NCI-H82 treated with DMSO at 0.1 percent for 48 hours (cell line): ENCODE measurements at regions not wholly inside any gene's neighbourhood (a gene's known extent, or its start where the extent isn't known, plus 50 kb on each side); places are given as distances from the start of the nearest gene placed in this dataset.

Experiments used
- DNase-seq: peaks from one replicate; lab custom pipeline; 2025; ENCODE audit not compliant: unreplicated experiment; lab: John Stamatoyannopoulos, UW

DNA sequence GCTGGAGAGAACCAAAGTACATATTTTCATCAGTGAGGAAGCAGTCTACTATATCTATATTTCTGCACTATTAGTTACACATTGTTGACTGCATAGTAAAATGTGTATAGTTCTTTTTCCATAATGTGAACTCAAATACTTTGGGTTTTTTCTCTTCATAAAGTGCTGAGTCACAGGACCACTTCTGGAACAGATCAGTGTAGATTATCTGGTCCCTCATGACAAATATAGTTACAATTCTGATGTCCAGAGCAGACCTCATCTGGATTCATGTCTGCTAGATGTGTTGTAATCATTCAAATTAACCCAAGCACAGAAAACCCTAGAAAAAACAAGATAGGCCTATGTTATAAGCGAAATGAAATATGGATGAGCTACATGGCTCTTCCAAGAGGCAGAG is 171.4 kb downstream of the SUCLA2 start:
- no peak for DNase-seq

DNA sequence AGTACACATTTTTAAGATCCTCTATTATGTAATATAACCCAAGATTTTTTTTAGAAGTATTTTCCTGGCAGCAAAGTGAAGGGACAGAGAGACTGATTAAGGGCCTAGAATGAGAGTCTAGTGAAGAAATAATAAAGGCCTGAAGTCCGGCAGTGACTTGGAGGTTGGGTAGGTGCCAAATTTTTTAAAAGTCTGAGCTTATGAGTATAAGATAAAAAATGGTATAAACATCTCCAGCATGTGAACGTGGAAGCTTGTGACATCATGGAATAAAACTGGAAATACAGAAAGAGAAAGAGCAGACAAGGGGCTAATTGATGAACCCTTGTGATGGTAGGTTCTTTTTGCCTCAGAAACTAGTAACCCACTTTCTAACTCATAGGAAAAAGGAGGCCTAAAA is 174.6 kb downstream of the SUCLA2 start:
- DNase-seq = no peak

DNA sequence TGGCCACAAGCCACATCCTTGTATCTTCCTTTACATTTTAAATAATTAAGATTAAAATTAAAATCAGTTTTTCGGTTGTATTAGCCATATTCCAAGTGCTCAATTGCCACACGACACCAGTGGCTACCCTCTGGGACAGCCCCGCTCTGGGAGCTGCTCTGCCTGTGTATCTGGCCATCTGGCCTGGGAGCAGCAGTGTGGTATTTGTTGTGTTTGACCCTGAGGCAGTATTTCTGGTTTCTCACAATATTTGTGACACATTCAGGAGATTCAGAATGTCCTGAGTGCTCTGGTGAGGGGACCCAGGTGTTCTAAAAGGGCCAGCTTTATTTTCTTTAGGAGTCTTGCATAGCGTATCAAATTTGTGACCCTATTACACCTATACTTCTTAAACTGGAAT is 179.0 kb downstream of the SUCLA2 start:
- no peak for DNase-seq

DNA sequence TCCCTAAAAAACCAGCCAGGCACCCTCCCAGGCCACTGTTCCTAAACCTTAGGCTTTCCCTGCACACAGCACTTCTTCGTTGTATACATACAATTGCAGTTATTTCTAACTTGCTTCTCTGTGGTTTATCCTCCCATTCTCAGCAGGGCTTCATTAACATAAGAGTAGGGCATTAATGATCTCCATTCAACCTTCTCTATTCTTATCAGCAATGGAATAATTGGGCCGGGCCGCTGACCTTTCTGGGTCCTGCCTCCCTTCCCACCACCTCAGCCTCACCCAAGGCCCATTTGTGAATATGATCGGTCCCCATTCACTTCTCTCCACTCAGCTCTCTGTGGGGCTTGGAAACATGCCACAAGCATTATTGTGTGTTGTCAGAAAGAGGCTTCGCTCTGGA is 184.2 kb downstream of the SUCLA2 start:
- DNase-seq = no peak

DNA sequence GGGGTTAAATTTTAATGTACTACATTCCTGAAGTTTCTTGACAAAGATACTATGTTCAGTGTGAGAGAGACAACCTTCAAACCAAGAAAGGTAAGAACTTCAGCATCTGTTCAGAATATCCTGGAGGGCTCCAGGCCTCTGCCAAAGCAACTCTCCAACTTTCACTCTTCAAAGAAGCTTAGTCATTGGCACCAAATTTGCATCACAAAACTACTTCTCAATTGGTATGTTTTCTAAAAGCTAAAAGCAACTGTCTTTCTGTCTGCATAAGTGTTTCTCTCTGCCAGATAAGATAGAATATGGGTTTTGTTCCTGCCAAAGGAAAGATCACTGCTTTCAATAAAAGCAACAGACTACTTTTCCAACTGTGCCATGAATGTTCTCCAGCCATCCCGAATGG is 187.4 kb downstream of the SUCLA2 start:
- no peak for DNase-seq

DNA sequence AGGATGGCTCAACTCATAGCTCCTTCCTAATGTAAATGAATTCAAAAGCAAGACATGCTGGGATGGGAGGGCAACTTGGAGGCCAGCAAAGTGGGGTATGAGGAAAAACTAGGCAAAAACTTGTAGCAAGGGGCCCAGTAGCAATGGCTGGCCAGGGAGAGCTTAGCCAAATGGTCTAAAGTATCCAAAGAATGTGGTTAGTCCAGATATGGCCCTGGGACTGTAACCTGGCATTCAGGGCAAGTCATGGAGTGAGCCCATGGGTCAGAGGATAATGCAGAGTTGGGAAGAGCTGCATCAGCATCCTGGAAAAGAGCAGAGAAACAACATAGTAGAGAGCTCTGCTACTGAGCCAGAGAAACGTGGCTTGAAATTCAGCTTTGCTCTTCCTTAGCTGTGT is 191.7 kb downstream of the SUCLA2 start:
- DNase-seq = no peak

DNA sequence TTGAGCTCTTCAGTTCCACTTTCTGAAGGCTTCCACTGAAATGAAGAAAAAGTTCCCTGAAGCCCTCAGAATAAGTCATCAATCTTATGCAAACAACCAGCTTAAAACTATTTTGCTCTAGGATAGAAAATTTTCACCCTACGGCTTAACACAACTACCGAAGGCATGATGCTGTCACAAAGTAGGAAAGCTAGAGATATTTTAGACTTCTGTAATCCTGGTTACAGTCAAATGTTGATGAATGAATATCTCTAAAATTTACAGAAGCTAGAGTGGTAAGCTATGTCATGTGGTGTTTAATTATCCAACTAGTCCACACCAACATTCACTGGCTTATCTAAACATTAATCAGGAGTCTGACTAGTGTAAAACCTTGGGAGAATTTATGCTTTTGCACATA is 197.9 kb downstream of the SUCLA2 start:
- DNase-seq = no peak

DNA sequence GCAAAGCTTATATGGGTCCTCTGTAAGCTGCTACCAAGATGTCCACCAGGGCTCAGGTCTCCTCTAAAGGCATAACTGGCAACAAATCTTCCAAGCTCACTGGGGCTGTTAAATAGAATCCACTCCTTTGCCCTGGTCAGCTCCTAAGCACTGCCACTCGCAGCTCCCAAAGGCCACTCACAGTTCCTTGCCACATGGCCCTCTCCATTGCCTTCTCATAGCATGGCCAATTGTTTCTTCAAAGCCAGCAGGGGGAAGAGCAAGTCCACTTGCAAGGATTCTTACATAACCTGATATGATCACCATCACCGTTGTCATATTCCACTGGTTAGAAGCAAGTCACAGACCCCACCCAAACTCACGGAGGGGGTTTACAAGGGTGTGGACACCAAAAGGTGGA is 199.5 kb downstream of the SUCLA2 start:
- DNase-seq = no peak

DNA sequence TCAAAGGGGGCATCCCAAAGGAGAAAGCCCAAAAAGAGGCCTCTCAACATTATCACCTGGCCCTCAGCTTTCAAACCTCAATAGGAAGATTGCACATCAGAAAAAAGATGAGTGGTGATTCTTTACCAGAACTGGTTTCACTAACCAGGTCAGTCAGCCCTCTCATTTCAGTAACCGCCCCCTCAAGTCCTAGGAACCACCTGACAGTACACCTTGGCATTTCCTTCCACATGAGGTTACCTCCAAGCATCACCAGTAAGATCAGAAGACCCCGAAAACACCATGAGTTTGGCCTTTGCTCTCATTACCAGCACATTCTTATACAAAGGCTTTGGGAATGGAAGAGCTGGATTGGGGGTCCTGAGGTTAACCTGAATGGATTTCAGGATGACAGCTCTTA is 200.5 kb downstream of the SUCLA2 start:
- DNase-seq = no peak

DNA sequence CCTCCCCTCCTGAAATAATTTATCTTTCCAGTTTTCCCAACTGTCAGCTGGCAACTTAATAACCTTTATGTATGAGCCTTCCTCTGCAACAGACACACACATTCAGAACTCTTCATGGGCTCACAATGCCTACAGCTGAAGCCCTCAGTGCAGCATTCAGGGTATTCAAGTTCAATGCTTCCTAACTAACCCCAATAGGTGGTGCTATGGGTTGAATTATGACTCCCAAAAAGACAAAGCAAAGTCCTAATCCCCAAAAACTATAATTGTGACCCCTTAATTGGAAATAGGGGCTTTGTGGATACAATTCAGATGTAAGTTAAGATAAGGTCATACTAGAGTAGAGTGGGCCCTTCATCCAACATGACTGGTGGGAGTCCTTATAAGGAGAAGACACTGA is 202.2 kb downstream of the SUCLA2 start:
- DNase-seq = no peak

DNA sequence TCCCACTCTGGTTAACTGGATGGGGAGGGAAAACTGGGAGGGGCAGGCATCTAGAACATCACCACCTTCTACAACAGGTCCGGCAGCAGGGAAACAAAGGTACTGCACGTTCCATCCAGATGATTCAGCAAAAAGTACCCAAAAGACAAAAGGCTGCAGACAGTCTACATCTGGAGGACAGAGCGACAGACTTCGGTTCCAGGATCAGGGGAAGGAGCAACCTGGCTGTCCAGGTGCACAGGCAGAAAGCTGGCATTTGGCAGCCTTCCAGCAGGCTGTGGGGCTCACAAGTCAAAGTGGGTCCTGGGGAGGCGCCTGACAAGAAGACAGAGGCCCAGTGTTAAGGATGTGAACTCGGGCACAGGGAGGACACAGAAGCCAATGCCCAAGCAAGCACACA is 202.9 kb downstream of the SUCLA2 start:
- no peak for DNase-seq

DNA sequence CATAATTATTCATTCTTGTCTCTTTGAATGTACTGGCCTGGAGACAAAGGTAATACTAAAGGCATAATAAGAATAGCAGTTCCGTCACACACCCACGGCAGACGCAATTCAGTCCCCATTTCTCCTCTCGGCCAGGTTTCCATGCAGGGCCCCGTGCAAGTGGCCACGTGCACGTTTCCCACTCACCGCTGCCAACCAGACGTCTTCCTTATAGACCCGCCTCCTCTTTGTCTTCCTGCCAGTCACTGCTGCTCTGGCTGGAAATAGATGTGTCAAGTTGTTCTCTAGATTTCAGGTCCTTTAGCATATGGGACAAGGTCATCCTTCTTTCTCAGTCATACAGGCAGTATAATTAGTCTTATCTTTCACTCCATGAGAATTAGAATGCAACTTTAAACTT is 204.3 kb downstream of the SUCLA2 start:
- DNase-seq = no peak

DNA sequence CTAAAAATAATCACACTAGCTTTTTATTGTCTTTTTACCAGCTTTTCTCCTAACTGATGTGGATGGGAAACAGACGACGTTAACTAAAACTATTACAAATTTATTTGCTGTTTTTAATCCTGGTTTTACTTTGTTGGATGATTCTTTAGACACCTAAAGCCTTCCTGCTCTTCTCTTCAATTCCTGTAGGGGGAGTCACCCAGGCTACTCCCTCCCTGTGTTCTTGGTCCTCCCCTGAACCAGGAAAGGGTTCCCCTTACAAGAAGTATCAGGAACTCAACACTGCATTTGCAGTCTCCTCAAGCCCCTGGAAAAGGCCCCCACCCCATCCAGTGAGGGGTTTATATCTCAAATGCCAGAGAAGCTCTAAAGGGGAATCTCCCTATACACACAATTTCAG is 206.1 kb downstream of the SUCLA2 start:
- no peak for DNase-seq

DNA sequence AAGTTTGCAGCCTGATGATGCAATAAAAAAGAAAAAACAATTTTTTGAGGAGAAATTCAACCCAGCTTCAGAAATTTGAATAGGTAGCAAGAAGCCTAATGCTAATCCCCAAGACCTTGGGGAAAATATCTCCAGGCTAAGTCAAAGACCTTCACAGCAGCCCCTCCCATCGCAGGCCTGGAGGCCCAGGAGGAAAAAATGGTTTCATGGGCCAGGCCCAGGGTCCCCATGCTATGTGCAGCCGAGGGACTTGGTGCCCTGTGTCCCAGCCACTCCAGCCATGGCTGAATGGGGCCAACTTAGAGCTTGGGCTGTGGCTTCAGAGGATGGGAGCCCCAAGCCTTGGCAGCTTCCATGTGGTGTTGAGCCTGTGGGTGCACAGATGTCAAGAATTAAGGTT is 210.3 kb downstream of the SUCLA2 start:
- DNase-seq = no peak

DNA sequence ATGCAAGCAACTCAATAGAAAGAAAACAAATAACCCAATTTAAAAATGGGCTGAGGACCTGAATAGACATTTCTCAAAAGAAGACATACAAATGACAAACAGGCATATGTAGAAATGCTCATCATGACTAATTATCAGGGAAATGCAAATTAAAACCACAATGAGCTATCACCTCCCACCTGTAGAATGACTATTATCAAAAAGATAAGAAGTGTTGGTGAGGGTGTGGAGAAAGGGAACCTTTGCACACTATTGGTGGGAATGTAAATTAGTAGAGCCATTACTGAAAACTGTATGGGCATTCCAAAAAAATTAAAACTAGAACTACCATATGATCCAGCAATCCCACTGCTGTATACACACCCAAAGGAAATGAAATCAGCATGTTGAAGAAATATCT is 212.2 kb downstream of the SUCLA2 start:
- DNase-seq = no peak

DNA sequence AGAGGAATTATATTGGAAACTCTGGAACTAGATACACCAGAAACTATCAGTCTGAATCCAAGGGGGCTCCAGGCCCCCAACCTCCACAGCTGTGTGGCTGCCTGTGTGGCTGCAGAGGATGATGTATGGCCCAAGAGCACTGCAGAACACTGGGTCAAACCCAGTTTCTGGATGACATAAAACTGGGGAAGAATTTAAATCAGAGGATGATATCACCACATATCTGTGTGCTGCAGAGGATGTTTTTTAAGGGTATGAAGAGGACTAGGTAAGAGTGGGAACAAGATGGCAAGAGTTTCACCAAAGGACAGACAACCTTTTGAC is 226.4 kb downstream of the SUCLA2 start:
- DNase-seq = no peak

DNA sequence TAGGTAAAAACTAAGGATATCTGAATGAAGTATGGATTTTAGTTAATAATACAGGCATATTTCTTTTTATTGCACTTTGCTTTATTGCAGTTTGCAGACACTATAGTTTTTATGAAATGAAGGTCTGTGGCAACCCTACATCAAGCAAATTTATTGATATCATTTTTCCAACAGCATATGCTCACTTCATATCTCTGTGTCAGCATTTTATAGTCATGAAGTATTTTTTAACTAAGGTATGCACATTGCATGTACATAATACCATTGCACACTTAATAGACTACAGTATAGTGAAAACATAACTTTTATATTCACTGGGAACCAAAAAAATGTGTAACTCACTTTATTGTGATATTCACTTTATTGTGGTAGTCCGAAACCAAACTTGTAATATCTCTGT is 236.3 kb downstream of the SUCLA2 start:
- no peak for DNase-seq

DNA sequence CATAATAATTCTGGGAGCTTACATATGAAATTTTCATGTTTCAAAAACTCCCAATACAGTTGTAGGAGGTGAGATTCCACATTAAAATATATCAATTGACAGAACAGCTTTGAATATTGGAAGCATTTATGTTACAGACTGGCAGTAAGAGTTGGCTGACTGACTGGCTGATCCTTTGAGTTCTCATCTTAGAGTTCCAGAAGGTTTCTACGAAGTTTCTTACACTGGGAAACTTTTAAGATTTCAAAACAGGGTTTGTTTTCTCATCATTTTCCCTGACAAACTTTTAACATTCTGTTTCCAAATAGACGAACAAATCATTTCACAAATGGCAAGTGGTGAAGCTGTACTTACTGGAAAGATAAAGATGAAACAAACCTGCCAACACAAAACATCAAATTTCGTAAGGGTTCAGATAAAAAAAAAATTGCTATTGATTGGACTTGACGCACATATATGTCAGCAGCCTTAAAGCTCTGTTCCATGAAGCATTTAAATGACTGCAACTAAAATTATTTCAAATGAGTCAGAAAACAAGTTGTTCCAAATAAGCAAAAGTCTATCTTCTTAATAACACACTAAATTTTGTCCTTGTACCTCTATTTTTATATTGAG is 243.5 kb downstream of the SUCLA2 start:
- DNase-seq = no peak

DNA sequence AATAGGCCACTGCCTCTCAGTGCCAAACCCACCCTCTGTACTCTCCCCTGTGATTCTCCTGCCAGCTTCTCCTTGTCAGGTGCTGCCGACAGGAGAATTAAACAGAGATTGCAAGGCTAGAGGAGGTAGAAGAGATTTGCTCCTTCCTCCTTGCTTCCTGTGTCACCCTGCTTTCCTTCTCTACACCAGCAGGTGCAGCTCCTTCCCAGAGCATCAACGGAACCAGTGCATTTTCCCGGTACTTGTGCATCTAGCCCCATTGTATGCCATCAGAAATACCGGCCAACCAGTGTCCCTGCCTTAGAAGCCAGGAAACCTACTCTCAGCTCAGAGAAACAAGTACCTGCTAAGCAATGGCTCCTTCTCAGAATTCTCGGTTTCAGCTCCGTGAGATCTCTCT is 253.2 kb downstream of the SUCLA2 start:
- DNase-seq = no peak

DNA sequence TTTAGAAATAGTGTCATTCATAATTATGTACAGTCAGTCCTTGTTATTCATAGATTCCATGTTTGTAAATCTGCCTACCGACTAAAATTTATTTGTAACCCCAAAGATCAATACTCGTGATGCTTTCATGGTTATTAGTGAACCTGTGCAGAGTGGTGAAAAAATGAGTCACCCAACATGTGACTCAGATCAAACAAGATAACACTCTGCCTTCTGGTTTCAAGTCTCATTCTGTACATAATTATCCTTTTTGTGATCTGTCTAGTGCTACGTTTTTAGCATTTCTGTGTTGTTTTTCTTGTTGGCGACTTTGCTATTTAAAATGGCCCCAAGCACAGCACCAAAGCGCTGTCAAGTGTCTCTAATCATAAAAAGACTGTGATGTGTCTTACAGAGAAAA is 274.7 kb downstream of the SUCLA2 start:
- DNase-seq = no peak

DNA sequence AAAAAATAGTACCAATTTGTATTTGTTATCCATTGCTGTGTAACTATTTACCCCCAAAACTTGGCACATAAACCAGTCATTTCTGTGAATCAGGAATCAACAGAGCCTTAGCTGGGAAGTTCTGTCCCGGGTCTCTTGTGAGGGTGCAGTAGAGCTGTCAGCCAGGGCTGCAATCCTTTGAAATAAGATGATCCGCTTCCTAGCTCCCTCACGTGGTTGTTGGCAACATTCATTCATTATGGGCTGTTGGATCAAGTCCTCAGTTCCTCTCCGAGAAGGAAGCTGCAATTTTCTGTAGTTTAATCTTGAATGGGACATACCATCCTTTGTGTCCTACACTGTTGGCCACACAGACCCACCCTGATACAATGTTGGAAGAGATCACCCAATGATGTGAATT is 277.2 kb downstream of the SUCLA2 start:
- DNase-seq = no peak

DNA sequence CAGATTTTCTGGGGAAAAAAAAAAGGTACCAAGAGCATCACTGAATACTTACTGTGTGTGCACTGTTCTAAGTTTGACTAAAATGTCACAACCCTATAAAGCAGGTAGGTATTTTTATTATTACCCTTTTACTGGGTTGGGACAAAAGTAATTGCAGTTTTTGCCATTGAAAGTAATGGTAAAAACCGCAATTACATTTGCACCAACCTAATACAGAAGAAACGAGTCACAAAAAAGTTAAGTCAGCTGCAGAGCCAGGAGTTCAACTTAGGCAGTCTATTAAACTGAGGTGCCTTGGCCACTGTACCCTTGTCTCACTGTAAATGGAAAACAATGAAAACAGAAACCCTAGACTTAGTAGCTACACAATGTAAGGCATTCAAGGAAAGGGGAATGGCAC is 281.9 kb downstream of the SUCLA2 start:
- DNase-seq = no peak

DNA sequence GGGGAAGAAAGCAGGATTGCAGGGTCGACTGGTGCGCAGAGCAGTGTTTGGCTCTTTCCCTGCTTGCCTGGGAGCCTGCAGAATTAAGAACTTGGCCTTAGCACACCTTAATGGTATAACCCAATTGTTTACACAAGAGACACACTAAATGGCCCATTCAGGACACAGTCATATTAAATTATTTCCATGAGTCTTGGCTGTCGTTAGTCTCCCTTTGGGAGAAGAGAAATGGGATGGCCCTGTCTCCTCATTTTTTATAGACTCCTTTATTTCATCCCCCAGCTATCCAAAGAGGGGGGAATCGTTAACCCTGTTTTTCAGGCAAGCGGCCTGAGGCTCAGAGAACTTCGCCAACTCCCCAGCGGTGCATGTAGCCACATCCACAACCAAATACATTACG is 282.5 kb downstream of the SUCLA2 start:
- no peak for DNase-seq

DNA sequence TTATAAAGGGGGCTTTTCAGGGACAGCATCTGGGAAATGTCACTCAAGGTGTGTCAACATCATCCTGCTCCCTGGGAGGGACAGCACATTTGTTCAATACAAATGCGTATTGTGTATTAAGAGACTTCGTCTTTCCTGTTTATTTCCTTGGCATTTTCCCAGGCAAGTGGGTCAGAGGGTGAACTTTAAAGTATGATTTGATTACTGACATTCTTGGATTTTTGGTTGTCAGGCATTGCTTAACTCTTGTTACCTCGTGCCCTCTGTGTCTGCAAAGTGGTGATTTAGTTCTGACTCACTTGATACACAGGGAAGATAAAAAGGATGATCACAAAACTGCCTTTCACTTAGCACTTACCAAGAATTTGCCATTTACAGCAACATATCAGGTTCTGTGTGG is 292.7 kb downstream of the SUCLA2 start:
- no peak for DNase-seq
